GM18868 (cell line): ENCODE measurements at regions not wholly inside any gene's neighbourhood (a gene's known extent, or its start where the extent isn't known, plus 50 kb on each side); places are given as distances from the start of the nearest gene placed in this dataset.
A peak's percentile ranks its signal among the peaks of the same experiment; 100 is the strongest.
"Not testable (repeated sequence)": the region's sequence is repeated elsewhere in the genome, so short reads cannot be mapped to it uniquely, and the experiment has no call there.

ENCODE experiments used
- ATAC-seq: cut with Tn5 transposase; IDR thresholded peaks from one replicate; pipeline ENCODE4 v1.9.1; 2021; ENCODE audit warnings: mild to moderate bottlenecking, moderate library complexity; ENCODE audit not compliant: unreplicated experiment

DNA sequence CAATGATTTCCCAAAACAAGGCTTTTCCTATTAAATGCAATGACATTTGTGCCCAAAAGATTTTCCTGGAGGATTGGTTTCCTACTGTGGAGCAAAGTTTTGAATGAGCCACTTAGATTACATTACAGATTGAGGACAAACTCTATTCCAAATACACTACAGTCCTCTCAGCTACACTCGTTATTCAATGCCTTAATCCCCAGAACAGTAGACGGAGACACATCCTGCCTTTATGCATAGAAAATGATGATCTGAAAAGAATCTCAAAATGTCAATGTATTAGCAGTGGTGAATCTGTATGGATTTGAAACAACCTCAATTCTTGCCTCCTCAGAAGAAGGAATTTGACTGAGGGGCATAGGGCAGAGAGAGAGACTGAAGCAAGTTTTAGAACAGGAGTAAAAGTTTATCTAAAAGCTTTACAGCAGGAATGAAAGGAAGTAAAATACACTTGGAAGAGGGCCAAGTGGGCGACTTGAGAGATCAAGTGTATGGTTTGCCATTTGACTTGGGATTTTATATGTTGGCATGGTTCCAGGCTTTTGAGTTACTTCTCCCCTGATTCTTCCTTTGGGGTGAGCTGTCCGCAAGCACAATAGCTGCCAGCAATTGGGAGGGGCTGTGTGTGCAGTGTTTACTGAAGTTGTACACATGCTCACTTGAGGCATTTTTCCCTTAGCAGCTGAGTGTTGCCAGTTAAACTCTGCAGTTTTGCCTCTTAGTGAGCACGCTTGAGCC is 891.9 kb upstream of the MBL2 start:
- ATAC-seq = no peak

DNA sequence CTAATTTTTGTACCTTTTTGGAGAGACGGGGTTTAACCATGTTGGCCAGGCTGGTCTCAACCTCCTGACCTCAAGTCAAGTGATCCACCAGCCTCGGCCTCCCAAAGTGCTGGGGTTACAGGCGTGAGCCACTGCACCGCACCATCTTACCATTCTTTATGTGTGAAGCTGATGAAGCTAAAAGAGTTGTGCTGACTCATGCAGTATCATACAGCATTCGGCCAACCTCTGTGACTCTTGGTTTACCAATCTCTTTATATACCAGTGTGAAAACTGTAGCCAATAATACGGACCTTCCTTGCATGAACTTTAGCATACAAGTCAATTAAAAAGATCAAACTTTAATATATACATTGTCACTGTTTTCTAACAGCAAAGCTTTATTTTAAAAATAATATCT is 878.2 kb upstream of the MBL2 start:
- no peak for ATAC-seq

DNA sequence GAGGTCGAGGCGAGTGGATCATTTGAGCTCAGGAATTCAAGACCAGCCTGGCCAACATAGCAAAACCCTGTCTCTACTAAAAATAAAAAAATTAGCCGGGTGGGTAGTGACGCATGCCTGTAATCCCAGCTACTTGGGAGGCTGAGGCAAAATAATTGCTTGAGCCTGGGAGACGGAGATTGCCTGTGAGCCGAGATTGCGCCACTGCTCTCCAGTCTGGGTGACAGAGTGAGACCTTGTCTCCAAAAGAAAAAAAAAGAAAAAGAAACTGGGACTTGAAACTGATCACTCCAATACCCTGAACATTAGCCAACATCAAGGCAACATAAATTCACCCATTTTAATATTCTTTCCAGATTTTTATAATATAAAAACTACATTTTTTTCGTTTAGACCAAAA is 874.6 kb upstream of the MBL2 start:
- not testable (repeated sequence) for ATAC-seq

DNA sequence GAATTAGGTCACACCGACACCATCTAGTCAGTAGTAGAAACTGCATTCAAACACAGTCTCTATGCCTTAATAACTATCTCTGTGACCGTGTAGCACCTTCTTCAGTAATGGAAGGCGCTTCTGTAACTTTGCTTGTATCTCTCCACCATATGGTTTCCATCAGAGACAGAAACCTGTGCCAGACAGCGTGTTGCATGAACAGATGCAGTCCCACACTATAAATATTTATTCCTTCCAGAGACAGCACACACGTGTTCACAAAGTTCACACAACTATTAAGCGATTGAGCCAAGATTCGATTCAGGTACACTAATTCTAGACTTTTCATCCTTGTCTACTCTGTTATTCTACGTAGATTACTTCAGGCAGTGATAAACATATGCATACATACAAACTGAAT is 873.9 kb upstream of the MBL2 start:
- no peak for ATAC-seq

DNA sequence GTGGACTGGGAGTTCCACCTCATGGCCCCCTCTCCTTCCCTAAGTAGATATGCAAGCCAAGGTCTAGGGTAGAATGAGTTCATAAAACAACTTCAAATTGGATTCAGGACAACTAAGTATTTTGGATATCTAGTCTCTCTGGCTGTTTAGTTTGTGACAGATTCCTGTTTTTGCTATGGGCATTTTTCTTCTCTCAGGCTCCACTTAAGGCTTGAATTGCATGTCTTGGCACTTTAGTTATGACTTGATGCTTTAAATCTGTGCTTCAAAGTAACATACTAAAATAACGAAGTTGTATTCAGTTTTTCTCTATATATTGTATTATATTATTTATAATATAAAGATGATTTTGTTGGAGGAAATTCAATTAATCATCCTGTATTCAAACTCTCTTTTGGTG is 873.4 kb upstream of the MBL2 start:
- no peak for ATAC-seq

DNA sequence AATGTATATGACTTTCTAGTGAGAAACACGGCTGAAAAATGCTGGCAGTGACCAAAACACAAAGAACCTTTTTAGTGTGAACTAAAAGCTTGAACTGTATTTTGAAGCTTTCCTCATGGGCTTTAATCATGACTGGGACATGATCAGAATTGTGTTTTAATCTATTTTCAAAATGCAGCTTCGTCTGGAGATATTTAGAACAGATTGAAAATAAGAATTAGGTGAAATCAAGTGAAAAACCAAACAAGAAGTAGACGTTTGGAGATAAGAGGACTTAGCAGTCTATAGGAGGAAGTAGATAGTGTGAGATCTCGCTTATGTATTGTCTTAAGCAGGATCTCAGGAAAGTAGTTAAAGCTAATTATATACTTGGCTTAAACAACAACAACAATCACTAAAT is 865.4 kb upstream of the MBL2 start:
- no peak for ATAC-seq

DNA sequence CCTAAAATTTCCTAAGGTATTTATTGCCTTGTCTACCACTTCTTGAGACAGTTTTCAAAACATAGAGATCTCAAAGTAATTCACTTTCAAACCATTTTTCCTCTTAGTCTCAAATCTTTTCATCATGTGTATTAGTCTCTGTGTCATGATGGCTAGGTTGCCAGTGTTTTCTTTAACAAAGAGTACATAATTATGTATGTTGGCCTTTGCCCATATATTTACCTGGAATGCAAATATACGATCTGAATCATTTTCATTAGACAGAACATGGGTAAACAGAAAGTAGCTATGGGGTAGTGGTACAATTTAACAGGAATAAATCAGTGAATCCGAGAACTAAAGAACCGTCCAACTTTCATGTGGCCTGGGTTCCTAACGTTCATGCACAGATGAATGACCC is 852.1 kb upstream of the MBL2 start:
- no peak for ATAC-seq

DNA sequence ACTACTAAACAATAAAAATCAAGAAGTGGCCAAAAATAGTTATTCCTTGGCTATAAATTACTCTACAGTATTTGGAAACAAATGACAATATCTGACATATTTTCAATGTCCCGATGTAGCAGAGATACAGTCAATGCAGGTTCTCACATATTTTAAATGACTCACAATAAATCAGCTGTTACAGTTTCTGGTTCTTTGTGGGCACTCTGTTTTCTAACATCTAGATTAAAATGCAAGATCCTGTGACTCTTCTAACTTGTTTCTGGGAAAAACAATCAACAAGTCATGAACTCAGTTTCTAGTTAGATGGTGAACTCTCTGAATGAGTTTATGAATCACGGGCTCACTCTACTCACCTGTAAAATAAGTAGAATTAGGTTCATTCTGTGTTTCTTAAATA is 849.6 kb upstream of the MBL2 start:
- ATAC-seq = no peak

DNA sequence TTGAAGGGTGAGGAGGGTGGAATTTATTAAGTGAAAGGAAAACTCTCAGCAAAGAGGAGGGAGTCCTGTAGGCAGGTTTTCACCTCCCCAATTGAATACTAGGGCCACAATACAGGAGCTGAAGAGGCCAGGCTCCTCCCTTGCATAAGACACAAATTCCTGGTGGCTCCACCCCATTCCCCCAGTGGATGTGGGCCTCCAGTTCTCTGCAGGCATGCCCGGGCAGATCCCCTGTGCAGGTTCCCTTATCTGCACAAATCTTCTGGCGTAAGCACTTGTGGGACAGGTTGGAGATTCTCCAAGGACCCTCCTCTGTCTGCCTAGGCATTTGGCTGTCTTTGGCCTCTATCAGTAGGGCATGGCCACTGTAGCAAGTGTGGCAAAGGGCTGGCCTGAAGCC is 847.1 kb upstream of the MBL2 start:
- ATAC-seq = no peak

DNA sequence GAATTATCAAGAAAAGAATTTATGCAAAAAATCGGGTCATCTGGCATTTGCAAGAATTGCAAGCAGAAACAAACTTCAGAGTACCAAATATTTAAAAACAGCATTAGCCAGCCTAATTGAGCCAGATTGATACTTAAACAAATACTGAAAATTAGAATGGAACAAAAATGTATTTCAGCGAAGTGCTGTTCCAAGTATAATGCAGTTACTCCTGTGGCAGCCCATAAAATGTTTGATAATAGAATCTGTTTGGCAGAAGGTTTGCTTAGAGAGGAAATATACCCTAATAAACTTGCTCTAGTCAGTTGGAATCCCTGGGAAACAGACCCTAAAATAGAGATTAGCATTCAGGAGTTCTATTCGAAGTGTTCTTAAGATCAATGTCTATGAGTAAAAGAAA is 835.1 kb upstream of the MBL2 start:
- ATAC-seq = no peak

DNA sequence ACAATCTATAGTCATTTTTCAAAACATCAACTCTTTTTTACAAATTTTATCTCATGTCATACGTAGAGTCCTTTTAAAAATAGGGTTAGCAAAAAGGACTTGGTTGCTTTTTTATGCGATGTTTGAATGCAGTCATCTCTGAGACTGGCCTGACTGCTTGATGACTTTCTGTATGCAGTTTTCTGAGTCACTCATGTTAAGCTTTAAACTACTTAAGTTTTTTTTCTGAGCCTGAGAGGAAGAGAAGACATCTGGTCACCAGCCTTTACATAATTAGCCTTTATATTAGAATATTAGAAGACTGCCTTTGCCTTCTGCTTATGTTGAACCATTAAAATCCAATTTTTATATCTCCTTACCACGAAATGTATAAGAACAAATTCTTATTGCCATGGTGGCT is 834.4 kb upstream of the MBL2 start:
- ATAC-seq = no peak

DNA sequence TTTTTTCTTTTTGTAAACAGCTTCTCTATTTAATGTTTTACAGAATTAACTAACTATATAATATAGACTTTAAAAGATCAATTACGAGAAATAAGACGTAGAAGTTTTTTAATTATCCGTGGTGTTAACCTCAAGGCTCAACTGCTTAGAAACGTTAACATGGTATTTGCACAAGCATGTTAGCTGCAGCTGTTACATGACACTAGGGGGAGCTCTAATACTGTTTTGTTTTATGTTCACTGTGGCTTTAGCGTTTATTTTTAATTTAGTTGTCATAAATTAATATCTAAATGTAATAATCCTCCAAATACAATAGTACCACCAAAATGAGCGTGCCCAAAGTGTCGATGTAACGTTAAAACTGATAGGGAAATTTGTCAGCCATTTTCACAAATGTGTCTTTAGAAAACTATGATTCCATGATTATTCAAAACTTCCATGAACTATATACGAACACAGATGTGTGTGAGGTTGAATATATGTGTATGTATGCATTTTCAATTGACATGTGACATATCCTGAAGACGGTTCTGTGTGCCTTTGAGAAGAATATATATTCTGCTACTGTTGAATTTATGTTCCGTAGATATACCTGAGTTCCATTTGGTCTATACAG is 828.8 kb upstream of the MBL2 start:
- ATAC-seq = peak; percentile 86

DNA sequence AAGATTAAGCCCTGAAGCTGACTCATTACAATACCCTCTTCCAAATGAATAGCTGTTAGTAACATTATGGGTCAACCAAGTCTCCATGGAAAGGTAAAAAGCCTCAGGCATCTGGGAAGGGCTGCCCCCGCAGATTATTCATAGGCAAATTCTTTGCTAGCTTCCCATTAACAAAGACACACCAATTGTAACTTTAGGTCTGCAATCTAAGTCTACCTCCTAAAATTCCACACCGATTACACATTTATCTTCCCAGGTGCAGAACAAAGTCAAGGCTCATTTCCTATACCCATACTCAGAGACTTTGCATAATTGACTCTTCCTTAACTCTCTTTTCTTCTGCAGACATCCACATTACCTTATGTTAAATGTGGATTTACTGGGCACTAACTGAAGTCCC is 826.3 kb upstream of the MBL2 start:
- no peak for ATAC-seq

DNA sequence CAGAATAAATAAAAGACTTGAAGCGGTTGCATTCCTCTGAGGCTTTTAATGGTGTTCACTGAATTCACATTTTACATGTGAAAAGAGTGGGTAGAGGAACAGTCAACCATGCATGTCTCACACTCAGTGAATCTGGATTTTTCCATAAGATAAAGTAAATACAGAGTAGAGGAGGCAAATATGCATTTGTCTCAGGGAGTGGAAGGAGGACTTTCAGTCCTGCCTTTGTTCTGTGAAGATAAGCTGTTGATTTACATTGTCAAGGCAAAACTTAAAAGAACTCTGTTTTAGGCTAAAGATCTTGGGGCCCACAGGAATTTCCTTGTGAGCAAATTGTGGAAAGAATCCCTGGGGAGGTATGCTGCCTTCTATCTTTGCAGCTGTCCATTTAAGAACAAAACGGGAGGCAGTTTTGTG is 825.3 kb upstream of the MBL2 start:
- ATAC-seq = no peak

DNA sequence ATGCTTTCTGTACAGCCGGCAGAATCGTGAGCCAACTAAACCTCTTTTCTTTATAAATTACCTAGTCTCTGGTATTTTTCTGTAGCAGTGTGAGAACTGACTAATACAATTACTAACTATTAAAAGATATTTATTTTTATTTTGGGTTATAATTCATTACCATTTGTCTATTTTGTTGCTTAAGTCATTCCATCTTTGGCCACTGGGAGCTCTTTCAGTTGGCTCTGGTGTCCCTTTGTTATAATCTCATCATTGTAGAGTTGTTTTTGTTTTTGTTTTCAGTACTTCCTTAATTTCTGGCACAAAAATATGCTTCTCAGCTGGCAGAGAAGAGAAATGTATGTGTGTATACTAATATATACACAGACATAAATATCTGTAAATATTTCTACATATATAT is 807.9 kb upstream of the MBL2 start:
- no peak for ATAC-seq

DNA sequence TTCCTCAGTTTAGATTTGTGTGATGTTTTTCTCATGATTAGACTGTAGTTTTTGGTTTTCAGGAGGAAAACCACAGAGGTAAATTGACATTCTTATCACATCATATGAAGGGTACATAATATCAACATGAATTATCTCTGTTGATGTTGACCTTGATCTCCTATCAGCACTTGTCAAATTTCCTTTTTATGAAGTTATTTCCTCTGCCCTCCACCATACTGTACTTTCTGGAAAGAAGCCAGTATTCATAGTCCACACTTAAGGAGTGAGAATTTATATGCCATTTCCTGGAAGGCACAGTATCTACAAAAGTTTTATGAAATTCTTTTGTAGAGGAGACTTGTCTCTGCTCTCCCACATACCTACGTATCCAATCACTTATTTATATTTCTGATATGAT is 807.2 kb upstream of the MBL2 start:
- no peak for ATAC-seq

DNA sequence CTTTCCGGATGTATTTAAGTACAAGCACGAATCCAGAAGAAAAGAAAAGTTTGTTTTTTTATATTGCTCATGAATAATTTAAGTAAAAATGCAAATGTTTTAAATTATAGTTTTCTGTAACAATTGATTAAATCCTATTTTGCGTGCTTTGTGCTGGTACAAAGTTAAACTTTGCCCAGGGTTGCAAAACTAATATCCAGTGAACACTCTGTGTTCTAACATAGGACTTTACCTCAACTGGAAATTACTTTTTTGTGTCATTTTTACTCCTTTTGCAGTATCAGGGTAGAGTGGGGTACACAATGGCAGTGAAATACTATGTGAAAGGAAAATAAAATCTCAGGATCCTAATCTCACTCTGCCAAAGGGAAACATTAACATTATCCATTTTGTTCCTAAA is 801.4 kb upstream of the MBL2 start:
- ATAC-seq = no peak

DNA sequence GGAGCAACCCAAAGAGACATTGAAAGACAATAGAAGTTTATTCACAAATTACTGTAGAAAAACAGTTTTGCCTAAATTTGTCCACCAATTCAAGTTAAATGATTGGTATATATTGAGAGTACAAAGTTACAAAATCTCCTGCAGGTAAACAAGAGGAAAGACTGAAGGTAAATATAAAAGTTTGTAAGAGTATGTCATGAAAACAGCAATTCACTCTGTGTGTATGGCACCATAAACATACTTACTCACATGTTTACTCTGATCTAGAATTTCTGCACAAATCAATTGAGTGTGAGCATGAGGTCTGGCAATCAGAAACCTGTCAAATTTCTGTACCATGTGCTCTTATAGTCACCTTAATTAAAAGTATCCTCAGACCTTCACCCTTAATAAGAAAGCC is 800.9 kb upstream of the MBL2 start:
- no peak for ATAC-seq

DNA sequence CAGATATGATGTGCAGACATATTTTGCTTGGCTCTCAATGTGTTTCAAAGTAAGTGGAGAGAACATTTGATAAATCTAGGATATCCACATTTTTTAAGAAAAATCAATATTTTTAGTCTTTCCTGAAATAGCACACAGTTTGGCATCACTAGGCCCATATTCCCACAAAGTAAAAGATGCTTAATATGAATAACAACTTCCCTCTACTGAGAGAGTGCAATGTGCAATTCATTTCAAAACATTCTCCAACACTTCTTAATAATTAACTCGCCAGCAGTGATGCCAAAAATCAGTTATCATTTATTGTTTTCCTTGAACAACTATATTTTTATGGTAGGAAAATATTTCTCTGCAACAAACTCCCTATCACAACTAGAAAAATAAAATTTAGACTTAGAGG is 800.2 kb upstream of the MBL2 start:
- ATAC-seq = no peak

DNA sequence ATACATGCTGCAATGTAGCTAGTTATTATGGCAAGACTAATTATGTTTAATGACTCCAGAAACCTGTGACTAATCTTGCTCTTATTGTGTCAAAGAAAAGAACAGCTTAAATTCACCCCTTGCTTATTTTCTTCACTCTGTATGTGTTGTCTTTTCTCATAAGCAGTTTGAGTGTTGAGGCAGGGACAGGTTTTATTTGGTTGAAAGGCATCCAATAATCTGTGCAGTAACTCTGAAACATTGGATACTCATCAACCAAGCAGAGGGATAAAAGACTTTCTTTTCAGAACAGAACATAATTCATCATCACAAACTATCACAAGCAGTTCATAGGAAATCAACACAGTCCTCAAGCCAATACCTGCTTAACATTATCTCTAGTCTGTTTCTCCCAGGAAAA is 797.6 kb upstream of the MBL2 start:
- ATAC-seq = no peak

DNA sequence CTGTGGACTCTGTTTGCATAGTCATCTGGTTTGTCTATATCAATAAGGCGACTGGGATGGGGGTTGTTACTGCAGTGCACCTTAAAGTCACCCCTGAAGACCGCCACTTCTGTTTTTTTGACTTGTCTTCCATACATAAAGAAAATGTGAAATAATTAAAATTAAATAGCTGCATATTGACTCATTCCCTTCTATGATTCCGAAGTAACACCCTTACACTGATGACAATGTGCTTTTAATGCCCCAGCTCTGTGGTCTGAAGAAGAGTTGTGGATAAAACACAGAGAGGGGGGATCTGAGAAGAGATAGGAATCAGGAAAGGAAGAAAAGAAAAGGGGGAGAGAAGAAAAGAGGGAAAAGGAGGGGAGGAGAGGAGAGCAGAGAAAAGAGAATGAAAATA is 796.9 kb upstream of the MBL2 start:
- ATAC-seq = no peak

DNA sequence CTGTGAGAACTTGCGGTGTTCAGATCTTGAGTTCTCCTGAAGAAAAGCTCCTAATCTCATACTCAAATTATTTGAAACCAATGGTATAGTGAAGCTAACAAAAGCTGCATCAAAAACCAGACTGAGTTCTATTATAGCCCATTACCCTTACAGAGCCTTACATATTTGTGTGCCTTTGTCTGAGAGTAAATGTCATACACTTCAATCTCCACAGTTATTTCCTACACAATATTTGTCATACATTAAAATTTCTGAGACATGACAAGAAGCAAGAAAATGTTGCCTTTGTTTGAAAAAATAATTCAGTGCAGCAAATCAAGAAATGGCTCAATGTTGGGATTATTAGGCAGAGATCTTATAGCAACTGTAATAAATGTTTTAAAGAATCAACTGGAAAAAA is 776.1 kb upstream of the MBL2 start:
- ATAC-seq = no peak

DNA sequence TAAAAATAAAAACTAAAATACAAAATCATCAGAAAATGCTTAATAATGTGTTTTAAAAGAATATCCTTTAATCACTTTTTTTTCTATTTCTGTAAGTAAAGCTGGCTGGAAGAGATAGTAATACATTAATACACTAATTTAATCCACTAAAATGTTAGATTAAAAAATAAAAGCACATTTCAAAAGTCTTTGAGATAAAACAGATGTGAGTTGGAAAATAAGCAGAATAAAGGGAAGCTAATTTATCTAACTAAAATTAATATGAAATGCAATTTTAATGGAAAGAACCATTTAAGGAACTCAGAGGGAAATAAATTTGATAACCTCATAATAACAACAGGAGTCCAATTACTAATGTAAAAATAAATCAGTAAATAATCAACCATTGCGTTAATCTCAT is 774.8 kb upstream of the MBL2 start:
- ATAC-seq = no peak
